ENCODE measurements at regions not wholly inside any gene's neighbourhood (a gene's known extent, or its start where the extent isn't known, plus 50 kb on each side); places are given as distances from the start of the nearest gene placed in this dataset.

GRCh38 chr6:100173211-100173610 is 179.2 kb upstream of the MCHR2 start:
- Histone ChIP-seq H3K4me3 (ENCODE audit: low read depth, low read length) (no peak overlapping the region), H3K9me3 (ENCODE audit: control insufficient read depth, insufficient read depth, low read length) (no peaks in the 10 kb centered on the region), H3K27me3 (ENCODE audit: control insufficient read depth, insufficient read depth, low read length) (no peaks in the 10 kb centered on the region), H3K4me1 (ENCODE audit: control insufficient read depth, insufficient read depth, low read length) (peaks cover 25% of the 10 kb centered on the region), H3K9ac (ENCODE audit: low read depth, low read length) (no peak overlapping the region), H3K36me3 (ENCODE audit: control insufficient read depth, insufficient read depth, low read length) (no peaks in the 10 kb centered on the region)

- Histone ChIP-seq H3K27me3 (ENCODE audit: control insufficient read depth, insufficient read depth, low read length) (no peaks in the 10 kb centered on the region), H3K4me1 (ENCODE audit: control insufficient read depth, insufficient read depth, low read length) (peaks cover 32% of the 10 kb centered on the region), H3K9ac (ENCODE audit: low read depth, low read length) (no peak overlapping the region), H3K36me3 (ENCODE audit: control insufficient read depth, insufficient read depth, low read length) (no peaks in the 10 kb centered on the region), H3K9me3 (ENCODE audit: control insufficient read depth, insufficient read depth, low read length) (no peaks in the 10 kb centered on the region), H3K4me3 (ENCODE audit: low read depth, low read length) (no peak overlapping the region)
Measured at GRCh38 chr6:100172322-100172713, 178.3 kb upstream of the MCHR2 start.

DNA sequence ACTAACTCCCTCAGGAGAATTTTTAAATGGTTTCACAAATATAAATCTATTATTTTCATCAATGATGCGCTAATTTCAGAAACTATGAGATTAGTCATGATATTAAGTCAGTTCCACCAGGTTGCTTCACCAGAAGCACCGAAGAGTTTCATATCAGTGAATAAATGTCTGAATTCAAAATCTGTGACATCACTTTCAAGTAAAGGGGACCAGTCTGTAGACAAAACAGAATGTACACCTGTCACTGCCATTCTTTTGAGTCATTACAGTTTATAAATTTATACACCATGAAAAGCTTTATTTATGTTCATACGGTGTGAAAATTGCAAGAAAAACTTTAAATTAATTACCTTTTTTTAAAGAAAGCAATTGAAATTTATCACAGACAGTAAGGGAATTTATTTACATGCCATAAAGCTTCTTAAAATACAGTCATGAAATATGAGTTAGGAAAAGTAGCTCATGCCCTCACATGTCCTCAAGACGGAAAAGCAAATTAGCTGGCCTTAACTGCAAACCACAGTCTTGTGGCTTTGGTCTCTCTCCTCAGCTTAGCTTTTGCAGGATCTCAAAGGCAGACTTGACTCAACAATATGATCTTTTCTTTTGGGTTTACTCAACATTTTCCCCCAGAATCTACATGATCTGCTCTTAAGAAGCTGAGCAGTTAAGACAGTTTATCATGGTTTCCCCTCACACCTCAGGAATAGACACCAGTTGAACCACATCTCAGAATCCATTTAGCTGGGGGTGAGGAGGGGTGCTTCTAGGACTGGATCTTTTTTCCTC is 177.7 kb upstream of the MCHR2 start:
- H3K4me3 ChIP-seq (ENCODE audit: low read depth, low read length) = no peak overlapping the region
- H3K27me3 ChIP-seq (ENCODE audit: control insufficient read depth, insufficient read depth, low read length) = no peaks in the 10 kb centered on the region
- no peak overlapping the region for H3K9ac ChIP-seq (ENCODE audit: low read depth, low read length)
- no peaks in the 10 kb centered on the region for H3K36me3 ChIP-seq (ENCODE audit: control insufficient read depth, insufficient read depth, low read length)
- peaks cover 37% of the 10 kb centered on the region for H3K4me1 ChIP-seq (ENCODE audit: control insufficient read depth, insufficient read depth, low read length)
- H3K9me3 ChIP-seq (ENCODE audit: control insufficient read depth, insufficient read depth, low read length) = no peaks in the 10 kb centered on the region

DNA sequence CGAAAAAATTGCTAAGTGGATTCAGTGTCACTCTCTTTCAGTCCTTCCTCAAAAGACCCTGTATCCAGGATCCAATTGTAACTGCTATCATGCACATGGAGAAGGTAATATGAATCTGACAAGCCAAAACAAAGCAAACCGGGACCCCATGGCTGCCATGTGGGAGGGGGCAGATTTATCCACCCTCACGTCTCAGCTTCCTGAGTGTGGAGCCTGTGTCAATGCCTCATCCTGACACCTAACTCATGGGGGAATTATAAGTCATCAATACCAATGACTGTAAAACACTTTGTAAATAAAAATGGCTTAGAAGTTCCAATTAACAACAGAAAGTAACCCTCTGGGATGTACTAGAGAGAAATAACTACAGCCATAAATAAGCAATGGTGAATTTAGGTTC is 174.1 kb upstream of the MCHR2 start:
- Histone ChIP-seq H3K4me1 (ENCODE audit: control insufficient read depth, insufficient read depth, low read length) (peaks cover 34% of the 10 kb centered on the region), H3K9ac (ENCODE audit: low read depth, low read length) (no peak overlapping the region), H3K27me3 (ENCODE audit: control insufficient read depth, insufficient read depth, low read length) (no peaks in the 10 kb centered on the region), H3K4me3 (ENCODE audit: low read depth, low read length) (peak overlapping the region; percentile 1), H3K36me3 (ENCODE audit: control insufficient read depth, insufficient read depth, low read length) (no peaks in the 10 kb centered on the region), H3K9me3 (ENCODE audit: control insufficient read depth, insufficient read depth, low read length) (no peaks in the 10 kb centered on the region)

GRCh38 chr6:100167585-100167984 is 173.6 kb upstream of the MCHR2 start:
- Histone ChIP-seq H3K4me3 (ENCODE audit: low read depth, low read length) (peak overlapping the region; percentile 1), H3K9me3 (ENCODE audit: control insufficient read depth, insufficient read depth, low read length) (no peaks in the 10 kb centered on the region), H3K4me1 (ENCODE audit: control insufficient read depth, insufficient read depth, low read length) (peaks cover 34% of the 10 kb centered on the region), H3K27me3 (ENCODE audit: control insufficient read depth, insufficient read depth, low read length) (no peaks in the 10 kb centered on the region), H3K9ac (ENCODE audit: low read depth, low read length) (no peak overlapping the region), H3K36me3 (ENCODE audit: control insufficient read depth, insufficient read depth, low read length) (no peaks in the 10 kb centered on the region)

DNA sequence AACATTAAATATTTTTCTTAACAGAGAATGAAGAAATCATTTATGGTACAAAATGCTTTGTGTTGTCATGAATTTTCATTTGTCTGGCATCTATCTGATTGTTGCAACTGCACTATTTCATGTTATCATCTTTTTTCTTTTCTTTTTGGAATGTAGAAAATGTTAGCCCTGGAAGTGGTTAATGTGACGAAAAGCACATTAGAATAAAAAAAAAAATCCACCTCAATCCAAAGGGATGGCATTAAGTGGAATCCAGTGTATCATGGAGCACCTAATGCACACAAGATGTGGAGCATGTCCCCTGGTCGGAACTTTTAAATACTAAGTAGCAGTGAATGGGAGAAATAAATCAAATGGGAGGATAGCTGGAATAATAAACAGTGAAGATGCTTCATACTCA is 172.9 kb upstream of the MCHR2 start:
- Histone ChIP-seq H3K27me3 (ENCODE audit: control insufficient read depth, insufficient read depth, low read length) (no peaks in the 10 kb centered on the region), H3K4me1 (ENCODE audit: control insufficient read depth, insufficient read depth, low read length) (peaks cover 36% of the 10 kb centered on the region), H3K9ac (ENCODE audit: low read depth, low read length) (no peak overlapping the region)

GRCh38 chr6:100165442-100165841 is 171.4 kb upstream of the MCHR2 start:
- no peaks in the 10 kb centered on the region for H3K27me3 ChIP-seq (ENCODE audit: control insufficient read depth, insufficient read depth, low read length)
- no peak overlapping the region for H3K4me3 ChIP-seq (ENCODE audit: low read depth, low read length)
- H3K9ac ChIP-seq (ENCODE audit: low read depth, low read length) = no peak overlapping the region
- H3K36me3 ChIP-seq (ENCODE audit: control insufficient read depth, insufficient read depth, low read length) = no peaks in the 10 kb centered on the region
- peaks cover 41% of the 10 kb centered on the region for H3K4me1 ChIP-seq (ENCODE audit: control insufficient read depth, insufficient read depth, low read length)
- no peaks in the 10 kb centered on the region for H3K9me3 ChIP-seq (ENCODE audit: control insufficient read depth, insufficient read depth, low read length)

More for the DNA sequence above, 172.9 kb upstream of the MCHR2 start:
- no peaks in the 10 kb centered on the region for H3K9me3 ChIP-seq (ENCODE audit: control insufficient read depth, insufficient read depth, low read length)
- H3K4me3 ChIP-seq (ENCODE audit: low read depth, low read length) = no peak overlapping the region
- no peaks in the 10 kb centered on the region for H3K36me3 ChIP-seq (ENCODE audit: control insufficient read depth, insufficient read depth, low read length)

DNA sequence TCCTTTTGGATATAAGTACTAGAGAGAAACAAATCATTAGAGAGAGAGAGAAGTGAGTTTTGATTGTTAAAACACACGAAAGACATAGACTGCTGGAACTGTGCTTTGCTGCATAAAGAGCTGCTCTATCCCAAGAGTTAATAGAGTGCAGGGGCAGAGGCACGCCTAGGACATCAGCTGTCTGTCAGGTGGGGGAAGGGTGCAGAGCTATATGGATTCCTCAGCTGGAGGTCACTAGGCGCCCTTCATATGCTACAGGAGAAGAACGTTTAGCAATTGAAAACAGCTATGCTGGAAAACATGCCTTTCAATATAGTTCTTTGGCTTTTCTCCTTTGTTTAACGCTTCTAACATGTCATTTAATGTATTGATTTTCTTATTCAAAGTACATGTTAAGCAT is 169.0 kb upstream of the MCHR2 start:
- Histone ChIP-seq H3K4me3 (ENCODE audit: low read depth, low read length) (no peak overlapping the region), H3K4me1 (ENCODE audit: control insufficient read depth, insufficient read depth, low read length) (peaks cover 35% of the 10 kb centered on the region), H3K36me3 (ENCODE audit: control insufficient read depth, insufficient read depth, low read length) (no peaks in the 10 kb centered on the region), H3K9me3 (ENCODE audit: control insufficient read depth, insufficient read depth, low read length) (no peaks in the 10 kb centered on the region), H3K27me3 (ENCODE audit: control insufficient read depth, insufficient read depth, low read length) (no peaks in the 10 kb centered on the region), H3K9ac (ENCODE audit: low read depth, low read length) (no peak overlapping the region)

GRCh38 chr6:100161782-100162365 is 167.9 kb upstream of the MCHR2 start:
- Histone ChIP-seq H3K9ac (ENCODE audit: low read depth, low read length) (no peak overlapping the region), H3K9me3 (ENCODE audit: control insufficient read depth, insufficient read depth, low read length) (no peaks in the 10 kb centered on the region), H3K4me1 (ENCODE audit: control insufficient read depth, insufficient read depth, low read length) (peaks cover 25% of the 10 kb centered on the region), H3K36me3 (ENCODE audit: control insufficient read depth, insufficient read depth, low read length) (no peaks in the 10 kb centered on the region), H3K4me3 (ENCODE audit: low read depth, low read length) (no peak overlapping the region), H3K27me3 (ENCODE audit: control insufficient read depth, insufficient read depth, low read length) (no peaks in the 10 kb centered on the region)

GRCh38 chr6:100160930-100161329 is 166.9 kb upstream of the MCHR2 start:
- no peak overlapping the region for H3K9ac ChIP-seq (ENCODE audit: low read depth, low read length)
- no peak overlapping the region for H3K4me3 ChIP-seq (ENCODE audit: low read depth, low read length)
- H3K9me3 ChIP-seq (ENCODE audit: control insufficient read depth, insufficient read depth, low read length) = no peaks in the 10 kb centered on the region
- H3K27me3 ChIP-seq (ENCODE audit: control insufficient read depth, insufficient read depth, low read length) = no peaks in the 10 kb centered on the region
- no peaks in the 10 kb centered on the region for H3K36me3 ChIP-seq (ENCODE audit: control insufficient read depth, insufficient read depth, low read length)
- peaks cover 24% of the 10 kb centered on the region for H3K4me1 ChIP-seq (ENCODE audit: control insufficient read depth, insufficient read depth, low read length)

DNA sequence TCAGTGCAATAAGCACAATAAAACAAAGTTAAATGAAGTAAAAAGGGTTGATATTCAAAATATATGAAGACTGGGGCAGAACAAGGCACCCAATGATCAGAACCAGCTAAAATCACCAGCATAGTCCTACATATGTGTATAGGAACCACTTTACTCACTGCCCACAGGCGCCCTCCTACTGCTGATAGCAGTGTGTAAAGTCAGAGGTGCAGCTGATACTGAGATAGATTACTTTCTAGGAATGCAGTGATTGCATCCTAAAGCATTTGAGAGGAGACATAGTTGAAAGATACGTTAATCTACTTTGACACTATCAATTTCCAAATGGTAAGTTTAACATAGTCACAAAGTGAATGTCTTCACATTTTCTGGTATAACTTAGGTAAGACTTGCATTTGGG is 161.1 kb upstream of the MCHR2 start:
- H3K36me3 ChIP-seq (ENCODE audit: control insufficient read depth, insufficient read depth, low read length) = no peaks in the 10 kb centered on the region
- no peak overlapping the region for H3K9ac ChIP-seq (ENCODE audit: low read depth, low read length)
- H3K4me3 ChIP-seq (ENCODE audit: low read depth, low read length) = no peak overlapping the region
- H3K9me3 ChIP-seq (ENCODE audit: control insufficient read depth, insufficient read depth, low read length) = no peaks in the 10 kb centered on the region
- no peaks in the 10 kb centered on the region for H3K4me1 ChIP-seq (ENCODE audit: control insufficient read depth, insufficient read depth, low read length)
- H3K27me3 ChIP-seq (ENCODE audit: control insufficient read depth, insufficient read depth, low read length) = no peaks in the 10 kb centered on the region

DNA sequence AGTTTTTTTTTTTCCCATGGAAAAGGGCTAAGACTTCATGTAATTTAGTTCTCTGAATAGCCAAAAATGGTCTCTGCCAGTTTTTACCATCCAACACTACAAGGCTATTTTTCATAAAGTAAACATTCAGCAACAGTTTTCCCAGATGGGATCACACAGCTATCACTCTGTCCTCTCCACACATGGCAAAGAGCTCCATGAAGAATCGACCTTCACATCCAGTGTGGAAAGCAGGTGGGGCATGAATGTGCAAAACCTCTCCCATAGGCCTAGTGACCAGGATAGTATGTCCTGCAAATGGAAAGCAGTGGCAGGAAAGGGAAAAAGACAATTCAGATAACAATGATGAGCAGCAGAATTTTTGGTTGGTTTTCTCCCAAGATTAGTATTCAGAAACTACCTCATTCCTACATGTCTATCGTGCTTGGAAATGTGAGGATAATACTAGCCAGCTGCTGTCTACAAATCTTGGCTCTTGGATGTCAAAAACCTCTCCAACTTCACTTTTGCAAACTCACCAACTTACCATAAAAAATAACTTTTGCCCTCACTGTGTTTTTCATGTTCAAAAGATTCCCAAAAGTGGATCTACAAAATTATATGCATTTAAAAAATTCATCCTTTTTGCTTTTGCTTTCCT is 159.7 kb upstream of the MCHR2 start:
- Histone ChIP-seq H3K4me1 (ENCODE audit: control insufficient read depth, insufficient read depth, low read length) (no peaks in the 10 kb centered on the region), H3K27me3 (ENCODE audit: control insufficient read depth, insufficient read depth, low read length) (no peaks in the 10 kb centered on the region), H3K9ac (ENCODE audit: low read depth, low read length) (no peak overlapping the region), H3K4me3 (ENCODE audit: low read depth, low read length) (no peak overlapping the region), H3K36me3 (ENCODE audit: control insufficient read depth, insufficient read depth, low read length) (no peaks in the 10 kb centered on the region), H3K9me3 (ENCODE audit: control insufficient read depth, insufficient read depth, low read length) (no peaks in the 10 kb centered on the region)
